Activated naive CD8-positive, alpha-beta T cell (primary cell): ENCODE measurements at regions not wholly inside any gene's neighbourhood (a gene's known extent, or its start where the extent isn't known, plus 50 kb on each side); places are given as distances from the start of the nearest gene placed in this dataset.

Source experiments
- H3K27ac Mint-ChIP-seq: one replicate; pipeline ENCODE4 v1.8.0; 2021; ENCODE audit warnings: mixed read lengths
- H3K27me3 Mint-ChIP-seq: one replicate; pipeline ENCODE4 v1.8.0; 2021; ENCODE audit warnings: mixed read lengths
- H3K36me3 Mint-ChIP-seq: one replicate; pipeline ENCODE4 v1.8.0; 2021; ENCODE audit warnings: mixed read lengths
- H3K4me1 Mint-ChIP-seq: one replicate; pipeline ENCODE4 v1.8.0; 2021; ENCODE audit warnings: low read depth, mixed read lengths
- H3K4me3 Mint-ChIP-seq: one replicate; pipeline ENCODE4 v1.8.0; 2021; ENCODE audit warnings: mild to moderate bottlenecking, mixed read lengths
- H3K9me3 Mint-ChIP-seq: one replicate; pipeline ENCODE4 v1.8.0; 2021; ENCODE audit warnings: low read depth, mixed read lengths

DNA sequence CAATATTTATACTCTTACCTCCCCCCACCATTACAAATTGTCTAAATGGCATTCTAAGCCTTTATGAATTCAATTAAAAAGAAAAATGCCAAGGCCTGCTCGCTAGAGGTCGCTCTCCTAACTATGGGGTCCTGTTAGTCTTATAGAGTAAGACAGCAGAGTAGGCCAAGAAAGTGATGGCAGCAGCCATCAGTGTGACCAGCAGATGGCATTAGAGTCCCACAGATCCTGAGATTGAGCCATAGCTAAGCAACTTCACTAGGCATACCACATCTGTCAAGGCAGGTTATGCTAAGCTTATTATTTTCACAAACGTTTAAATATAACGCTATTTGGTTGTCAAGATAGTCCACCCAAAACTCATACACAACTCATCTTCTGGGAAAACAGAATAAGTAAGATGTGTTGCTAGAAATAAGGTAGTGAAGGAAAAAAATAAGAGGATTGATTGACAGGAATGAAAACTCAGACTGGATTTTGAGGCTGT is 57.6 kb upstream of the SCAF8 start:
- Mint-ChIP-seq H3K27me3 (no peaks in the 10 kb centered on the region), H3K4me3 (no peak overlapping the region), H3K36me3 (no peaks in the 10 kb centered on the region), H3K9me3 (no peaks in the 10 kb centered on the region), H3K4me1 (no peaks in the 10 kb centered on the region), H3K27ac (no peak overlapping the region)

DNA sequence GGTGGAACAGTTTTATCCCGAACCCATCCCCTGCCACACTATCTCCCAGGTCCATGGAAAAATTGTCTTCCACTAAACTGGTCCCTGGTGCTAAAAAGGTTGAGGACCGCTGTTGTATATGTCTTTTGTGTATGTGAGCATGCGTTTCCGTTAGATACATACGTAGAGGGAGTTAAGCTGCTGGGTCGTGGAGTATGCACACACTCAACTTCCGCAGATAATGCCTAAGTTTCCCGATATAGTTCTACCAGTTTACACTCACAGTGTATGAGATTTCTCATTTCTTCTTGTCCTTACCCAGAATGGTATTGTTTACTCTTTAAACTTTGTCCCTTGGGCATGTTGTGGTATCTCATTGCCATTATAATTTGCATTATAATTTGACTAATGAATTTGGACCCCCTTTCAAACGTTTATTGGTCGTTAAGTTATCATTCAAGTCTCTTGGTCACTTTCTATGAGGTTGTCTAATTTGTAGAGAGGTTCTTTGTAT is 50.5 kb upstream of the SCAF8 start:
- Mint-ChIP-seq H3K4me3 (no peak overlapping the region), H3K9me3 (no peaks in the 10 kb centered on the region), H3K27ac (no peak overlapping the region), H3K27me3 (no peaks in the 10 kb centered on the region), H3K4me1 (peaks cover 14% of the 10 kb centered on the region), H3K36me3 (peaks cover 3% of the 10 kb centered on the region)
